Erythroblast (primary cell): ENCODE measurements at regions not wholly inside any gene's neighbourhood (a gene's known extent, or its start where the extent isn't known, plus 50 kb on each side); places are given as distances from the start of the nearest gene placed in this dataset.
"Not testable (repeated sequence)": the region's sequence is repeated elsewhere in the genome, so short reads cannot be mapped to it uniquely, and the experiment has no call there.

Experiments
- GATA1 ChIP-seq: IDR thresholded peaks from 2 replicates; pipeline ENCODE4 v1.6.1; 2011; ENCODE audit warnings: low read depth, mild to moderate bottlenecking, control low read depth, low read length, moderate library complexity
- POLR2A ChIP-seq: IDR thresholded peaks from 2 replicates; pipeline ENCODE4 v1.6.1; 2011; ENCODE audit warnings: mild to moderate bottlenecking, low read length

DNA sequence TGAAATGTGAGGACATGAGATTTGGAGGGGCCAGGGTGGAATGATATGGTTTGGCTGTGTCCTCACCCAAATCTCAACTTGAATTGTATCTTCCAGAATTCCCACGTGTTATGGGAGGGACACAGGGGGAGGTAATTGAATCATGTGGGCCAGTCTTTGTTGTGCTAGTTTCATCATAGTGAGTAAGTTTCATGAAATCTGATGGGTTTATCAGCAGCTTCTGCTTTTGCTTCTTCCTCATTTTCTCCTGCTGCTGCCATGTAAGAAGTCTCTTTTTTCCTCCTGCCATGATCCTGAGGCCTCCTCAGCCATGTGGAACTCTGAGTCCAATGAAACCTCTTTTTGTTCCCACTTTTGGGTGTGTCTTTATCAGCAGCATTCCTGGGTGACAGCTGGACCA, 104.3 kb upstream of the UNC5B start:
- not testable (repeated sequence) for TF ChIP-seq POLR2A, GATA1
